IMR-90 (cell line): ENCODE measurements at regions not wholly inside any gene's neighbourhood (a gene's known extent, or its start where the extent isn't known, plus 50 kb on each side); places are given as distances from the start of the nearest gene placed in this dataset.

Source experiments
- ATAC-seq: fragments of 200-7000 bp; cut with Tn5 transposase; 2 replicates; pipeline ENCODE4 v1.9.1; 2020; ENCODE audit warnings: low read depth, mild to moderate bottlenecking, moderate library complexity
- BruUV-seq: library from RNA; stranded (reverse); fragments of 400-500 nt; replicated peaks from 2 replicates; lab custom pipeline; 2021; lab: Mats Ljungman, UMichigan
- CTCF ChIA-PET: fragments of 300-600 bp; formaldehyde crosslinking; extraction: SDS; loops from one replicate; lab custom pipeline; 2021; ENCODE audit warnings: antibody characterized with exemption; lab: Yijun Ruan, JAX
- POLR2A ChIA-PET: fragments of 300-600 bp; sonication (Branson Sonifier 250); formaldehyde crosslinking; loops from one replicate; lab custom pipeline; 2022; ENCODE audit warnings: antibody characterized with exemption; ENCODE audit not compliant: unreplicated experiment; lab: Charles Lee
- DNase-seq: peaks from one replicate; pipeline ENCODE4 v3.0.0; 2013
- H2AFZ ChIP-seq: replicated peaks from 2 replicates; pipeline ENCODE3; 2013; ENCODE audit warnings: low read length, mild to moderate bottlenecking; ENCODE audit not compliant: poor library complexity
- H2AK5ac ChIP-seq: 2 replicates; pipeline ENCODE4 v1.6.1; 2013; ENCODE audit warnings: low read depth, low read length, inconsistent platforms
- H2AK9ac ChIP-seq: replicated peaks from 2 replicates; pipeline ENCODE3; 2013; ENCODE audit warnings: mild to moderate bottlenecking, low read depth, low read length, moderate library complexity; ENCODE audit not compliant: poor library complexity
- H2BK120ac ChIP-seq: 2 replicates; pipeline ENCODE4 v1.6.1; 2013; ENCODE audit warnings: low read depth, low read length, inconsistent platforms
- H2BK15ac ChIP-seq: 3 replicates; pipeline ENCODE4 v1.6.1; 2013; ENCODE audit warnings: low read depth, low read length, inconsistent platforms
- H2BK20ac ChIP-seq: 2 replicates; pipeline ENCODE4 v1.6.1; 2013; ENCODE audit warnings: low read depth, mild to moderate bottlenecking, inconsistent platforms, low read length, moderate library complexity
- H2BK5ac ChIP-seq: 2 replicates; pipeline ENCODE4 v1.6.1; 2013; ENCODE audit warnings: mild to moderate bottlenecking, low read depth, low read length, inconsistent platforms; ENCODE audit not compliant: poor library complexity, severe bottlenecking
- H3K14ac ChIP-seq: replicated peaks from 2 replicates; pipeline ENCODE4 v1.6.1; 2013; ENCODE audit warnings: low read depth, low read length, inconsistent platforms
- H3K18ac ChIP-seq: 2 replicates; pipeline ENCODE4 v1.6.1; 2013; ENCODE audit warnings: low read depth, low read length, control low read depth
- H3K23ac ChIP-seq: 2 replicates; pipeline ENCODE4 v1.6.1; 2013; ENCODE audit warnings: low read depth, low read length, inconsistent platforms
- H3K27ac ChIP-seq: 2 replicates; pipeline ENCODE4 v1.5.1; 2013; ENCODE audit warnings: mild to moderate bottlenecking, control low read depth, low read length; ENCODE audit not compliant: insufficient read depth
- H3K27me3 ChIP-seq: 2 replicates; pipeline ENCODE4 v1.6.1; 2013; ENCODE audit warnings: low read length; ENCODE audit not compliant: control insufficient read depth, insufficient read depth
- H3K36me3 ChIP-seq: 2 replicates; pipeline ENCODE4 v1.6.1; 2013; ENCODE audit warnings: low read length, mixed read lengths; ENCODE audit not compliant: control insufficient read depth, insufficient read depth
- H3K4ac ChIP-seq: 2 replicates; pipeline ENCODE4 v1.6.1; 2013; ENCODE audit warnings: low read depth, low read length, inconsistent platforms
- H3K4me1 ChIP-seq: 2 replicates; pipeline ENCODE4 v1.6.1; 2013; ENCODE audit warnings: low read length, mixed read lengths; ENCODE audit not compliant: control insufficient read depth, insufficient read depth
- H3K4me2 ChIP-seq: 2 replicates; pipeline ENCODE4 v1.6.1; 2013; ENCODE audit warnings: low read depth, mild to moderate bottlenecking, control low read depth, low read length, moderate library complexity
- H3K4me3 ChIP-seq: 2 replicates; pipeline ENCODE4 v1.5.1; 2013; ENCODE audit warnings: low read depth, mild to moderate bottlenecking, control low read depth, low read length, moderate library complexity; ENCODE audit not compliant: insufficient read depth
- H3K56ac ChIP-seq: 2 replicates; pipeline ENCODE4 v1.6.1; 2013; ENCODE audit warnings: low read length, inconsistent platforms; ENCODE audit not compliant: insufficient read depth; ENCODE audit errors: extremely low read depth
- H3K79me1 ChIP-seq, 2 experiments: 2 replicates each; pipeline ENCODE4 v1.6.1; 2013; ENCODE audit warnings: low read length in 2 of 2, inconsistent platforms in 1 of 2, low read depth in 1 of 2
- H3K9ac ChIP-seq: 2 replicates; pipeline ENCODE4 v1.6.1; 2013; ENCODE audit warnings: low read depth, low read length, control low read depth
- H3K9me1 ChIP-seq: 2 replicates; pipeline ENCODE4 v1.6.1; 2013; ENCODE audit warnings: low read length, inconsistent platforms; ENCODE audit not compliant: insufficient read depth
- H3K9me3 ChIP-seq: 2 replicates; pipeline ENCODE4 v1.6.1; 2013; ENCODE audit warnings: low read length; ENCODE audit not compliant: control insufficient read depth, insufficient read depth
- H4K20me1 ChIP-seq: 2 replicates; pipeline ENCODE4 v1.6.1; 2013; ENCODE audit warnings: low read length, inconsistent platforms; ENCODE audit not compliant: insufficient read depth
- H4K5ac ChIP-seq: 2 replicates; pipeline ENCODE4 v1.6.1; 2013; ENCODE audit warnings: mild to moderate bottlenecking, low read depth, low read length, control low read depth
- H4K8ac ChIP-seq, 2 experiments: 2 replicates each; pipeline ENCODE4 v1.6.1; 2013; ENCODE audit warnings: low read depth in 2 of 2, low read length in 2 of 2, control low read depth in 1 of 2, inconsistent platforms in 1 of 2
- H4K91ac ChIP-seq: 2 replicates; pipeline ENCODE4 v1.6.1; 2013; ENCODE audit warnings: low read depth, low read length, inconsistent platforms; ENCODE audit not compliant: insufficient read depth
- MAZ ChIP-seq: IDR thresholded peaks from 2 replicates; pipeline ENCODE4 v1.6.1; 2012; ENCODE audit warnings: low read depth, mild to moderate bottlenecking, low read length, improper control_type of control experiment, moderate library complexity, borderline replicate concordance
- RFX5 ChIP-seq: IDR thresholded peaks from 2 replicates; pipeline ENCODE4 v1.8.0; 2012; ENCODE audit warnings: low read depth, mild to moderate bottlenecking, low read length, moderate library complexity
- SMC3 ChIP-seq: fragments of 150-350 bp; IDR thresholded peaks from 2 replicates; pipeline ENCODE4 v1.6.1; 2016; ENCODE audit warnings: low read depth, mild to moderate bottlenecking, antibody characterized with exemption, low read length, moderate library complexity
- WGBS, 2 experiments: methylation state at CpG; one replicate each; pipeline versions ENCODE4 v1.1.5 to v1.1.7; 2013; ENCODE audit warnings: missing lambda C conversion rate in 2 of 2; ENCODE audit not compliant: insufficient read length in 1 of 2; ENCODE audit errors: extremely low coverage in 2 of 2; 5-methylcytosine and 5-hydroxymethylcytosine counted together
- dilution Hi-C: fragments of 300-500 bp; cut with HindIII; formaldehyde crosslinking; loops from one replicate; pipeline ENCODE4 v1.14.3; 2018; ENCODE audit warnings: low sequenced_read_pairs; ENCODE audit not compliant: unreplicated experiment
- in situ Hi-C: fragments of 300-500 bp; cut with MboI; formaldehyde crosslinking; loops from 3 replicates; pipeline ENCODE4 v1.14.3; 2019; ENCODE audit warnings: low sequenced_read_pairs, inconsistent platforms, mixed read lengths
- intact Hi-C: fragments of 100-400 bp; cut with micrococcal nuclease; formaldehyde crosslinking; loops from 2 replicates; pipeline ENCODE4 v1.10.0; 2022
- TF ChIP-seq, protein P1 (sequence below): fragments of 150-350 bp; IDR thresholded peaks from 2 replicates; pipeline ENCODE4 v1.6.1; 2016; ENCODE audit warnings: low read depth, mild to moderate bottlenecking, low read length, moderate library complexity, borderline replicate concordance

DNA sequence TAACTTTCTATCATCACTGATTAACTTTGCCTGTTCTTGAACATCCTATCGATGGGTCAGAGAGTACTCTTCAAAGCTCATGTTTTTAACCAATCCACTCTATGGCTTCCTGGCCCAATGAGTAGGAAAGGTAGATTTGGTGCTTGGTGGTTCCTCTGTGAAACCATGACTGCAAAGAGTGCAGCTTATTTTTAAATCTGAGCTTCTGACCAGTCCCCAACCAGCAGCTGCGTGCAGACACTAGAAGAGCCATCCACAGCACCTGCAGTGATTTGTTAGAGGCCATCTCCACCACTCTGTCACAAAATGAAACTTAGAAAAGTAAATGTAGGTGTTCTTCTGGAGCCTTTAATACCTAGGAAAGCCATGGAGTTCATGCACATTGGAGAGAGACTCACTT is 107.3 kb upstream of the WWC1 start:
- H3K18ac ChIP-seq: no peak overlapping the region
- H3K14ac ChIP-seq: no peak overlapping the region
- no peak overlapping the region for H3K4me3 ChIP-seq
- ATAC-seq (no peak), DNase-seq (no peak)
- BruUV-seq: no TSS peak
- CTCF ChIA-PET: interaction anchor here (1.3 kb wide), 1 partner anchor 9 kb away, joined by 3 read pairs; no protein-coding TSS in a partner anchor
- H3K9me1 ChIP-seq: no peaks in the 10 kb centered on the region
- no peaks in the 10 kb centered on the region for H3K36me3 ChIP-seq
- H3K23ac ChIP-seq: no peak overlapping the region
- no CpG with 5 or more reads among the region's 2 CpGs for WGBS, 2 experiments
- no peak overlapping the region for H2AK9ac ChIP-seq
- H2BK20ac ChIP-seq: no peak overlapping the region
- no peak overlapping the region for H2AK5ac ChIP-seq
- no peaks in the 10 kb centered on the region for H3K27me3 ChIP-seq
- no peak overlapping the region for H3K56ac ChIP-seq
- no peak overlapping the region for H2BK15ac ChIP-seq
- no peak overlapping the region for H4K91ac ChIP-seq
- in situ Hi-C loops: no loop called here
- no peaks in the 10 kb centered on the region for H3K9me3 ChIP-seq
- no peak overlapping the region for H2BK5ac ChIP-seq
- H3K4me2 ChIP-seq: no peak overlapping the region
- POLR2A ChIA-PET: interaction anchor here (0.6 kb wide), 1 partner anchor 1781 kb away, joined by 8 read pairs; no protein-coding TSS in a partner anchor
- H3K9ac ChIP-seq: no peak overlapping the region
- H2AFZ ChIP-seq: no peak overlapping the region
- no peak overlapping the region for H4K5ac ChIP-seq
- TF ChIP-seq, protein P1, sequence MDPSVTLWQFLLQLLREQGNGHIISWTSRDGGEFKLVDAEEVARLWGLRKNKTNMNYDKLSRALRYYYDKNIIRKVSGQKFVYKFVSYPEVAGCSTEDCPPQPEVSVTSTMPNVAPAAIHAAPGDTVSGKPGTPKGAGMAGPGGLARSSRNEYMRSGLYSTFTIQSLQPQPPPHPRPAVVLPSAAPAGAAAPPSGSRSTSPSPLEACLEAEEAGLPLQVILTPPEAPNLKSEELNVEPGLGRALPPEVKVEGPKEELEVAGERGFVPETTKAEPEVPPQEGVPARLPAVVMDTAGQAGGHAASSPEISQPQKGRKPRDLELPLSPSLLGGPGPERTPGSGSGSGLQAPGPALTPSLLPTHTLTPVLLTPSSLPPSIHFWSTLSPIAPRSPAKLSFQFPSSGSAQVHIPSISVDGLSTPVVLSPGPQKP: no peak
- TF ChIP-seq SMC3 (no peak), RFX5 (no peak), MAZ (no peak)
- H3K4me1 ChIP-seq: no peaks in the 10 kb centered on the region
- intact Hi-C loops: no loop called here
- no peak overlapping the region for H2BK120ac ChIP-seq
- no peaks in the 10 kb centered on the region for H4K20me1 ChIP-seq
- no peaks in the 10 kb centered on the region for H3K79me1 ChIP-seq
- dilution Hi-C loops: no loop called here
- H3K27ac ChIP-seq: no peak overlapping the region
- H3K4ac ChIP-seq: no peak overlapping the region
- no peak overlapping the region for H4K8ac ChIP-seq
